Loucy (cell line): ENCODE measurements at regions not wholly inside any gene's neighbourhood (a gene's known extent, or its start where the extent isn't known, plus 50 kb on each side); places are given as distances from the start of the nearest gene placed in this dataset.

Experiments used
- CTCF ChIP-seq: fragments of 200-600 bp; sonication (generic); conservative IDR thresholded peaks from 2 replicates; pipeline ENCODE4 v1.5.1; 2014; ENCODE audit warnings: mild to moderate bottlenecking, antibody characterized with exemption, low read length
- EZH2phosphoT487 ChIP-seq: fragments of 200-600 bp; IDR thresholded peaks from 2 replicates; pipeline ENCODE4 v1.6.1; 2018; ENCODE audit warnings: antibody characterized with exemption, mild to moderate bottlenecking, moderate library complexity, borderline replicate concordance

GRCh38 chr16:27727941-27728340 is 178.0 kb downstream of the KATNIP start:
- TF ChIP-seq CTCF (no peak), EZH2phosphoT487 (no peak)
